ENCODE measurements at regions not wholly inside any gene's neighbourhood (a gene's known extent, or its start where the extent isn't known, plus 50 kb on each side); places are given as distances from the start of the nearest gene placed in this dataset.

DNA sequence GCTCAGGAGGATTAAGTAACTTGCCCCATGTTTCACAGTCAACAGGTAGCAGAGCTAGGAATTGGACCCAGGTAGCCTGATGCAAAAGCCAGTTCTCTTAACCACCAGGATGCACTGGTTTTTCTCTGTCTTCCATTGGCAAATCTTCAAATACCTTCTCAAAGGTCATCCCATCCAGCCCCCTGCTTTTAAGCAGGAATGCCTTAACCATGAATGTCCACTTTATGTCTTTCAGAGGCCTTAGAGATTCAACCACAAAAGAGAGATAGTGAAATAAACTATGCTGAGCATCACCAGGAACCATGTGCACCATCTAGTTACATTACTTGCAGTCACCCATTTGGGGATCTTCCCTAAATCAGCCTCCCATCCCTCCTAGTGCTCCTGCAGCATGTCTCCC, 94.3 kb downstream of the C17orf67 start:
- DNase-seq (ENCODE audit: low spot score), result no peak

GRCh38 chr17:56739776-56740175, 93.9 kb downstream of the C17orf67 start:
- no peak for DNase-seq (ENCODE audit: low spot score)

- DNase-seq (ENCODE audit: low spot score), result no peak
These were observed 93.2 kb downstream of the C17orf67 start for GRCh38 chr17:56740481-56740880.

Measured in CD4-positive, alpha-beta T cell treated with Interleukin-15 for 4 hours (primary cell).